HCT116 (cell line): ENCODE measurements at regions not wholly inside any gene's neighbourhood (a gene's known extent, or its start where the extent isn't known, plus 50 kb on each side); places are given as distances from the start of the nearest gene placed in this dataset.

Source experiments
- ATAC-seq: fragments of 200-7000 bp; cut with Tn5 transposase; 2 replicates; pipeline ENCODE4 v1.9.1; 2020; ENCODE audit warnings: mild to moderate bottlenecking, moderate library complexity
- BruUV-seq: library from RNA; stranded (reverse); fragments of 400-500 nt; replicated peaks from 2 replicates; lab custom pipeline; 2021; lab: Mats Ljungman, UMichigan
- CTCF ChIA-PET: fragments of 300-600 bp; sonication (Branson Sonifier 250); formaldehyde crosslinking; loops from one replicate; lab custom pipeline; 2021; ENCODE audit warnings: antibody characterized with exemption; lab: Charles Lee
- POLR2A ChIA-PET: fragments of 300-600, 350-600 bp; sonication (Branson Sonifier 250); formaldehyde crosslinking; loops from one replicate; lab custom pipeline; 2021; ENCODE audit warnings: antibody characterized with exemption; lab: Charles Lee
- RAD21 ChIA-PET, 2 experiments: fragments of 300-600 bp; sonication (Branson Sonifier 250); formaldehyde crosslinking; loops; one replicate each; lab custom pipeline; 2023; ENCODE audit warnings: low total read pairs in 2 of 2; ENCODE audit not compliant: uncharacterized antibody in 2 of 2, unreplicated experiment in 2 of 2, low non-redundant PET in 1 of 2; lab: Charles Lee
- DNase-seq: peaks from one replicate; pipeline ENCODE4 v3.0.0-alpha.2; 2010; ENCODE audit warnings: low read depth, low spot score
- H2AFZ ChIP-seq: fragments of 200-600 bp; shearing (Covaris generic), sonication (generic); 2 replicates; pipeline ENCODE4 v1.6.1; 2017; ENCODE audit warnings: low read depth, mixed run types, mixed read lengths, antibody characterized with exemption, low read length; ENCODE audit not compliant: poor library complexity, severe bottlenecking
- H3K27ac ChIP-seq: 2 replicates; pipeline ENCODE4 v1.5.1; 2012; ENCODE audit warnings: low read depth, low read length
- H3K27me3 ChIP-seq: fragments of 200-600 bp; sonication (generic); 2 replicates; pipeline ENCODE4 v1.6.1; 2016; ENCODE audit warnings: mixed run types, low read length, mixed read lengths; ENCODE audit not compliant: insufficient read depth
- H3K36me3 ChIP-seq, 2 experiments: fragments of 200-500 bp in 1 of 2; fragments of 200-600 bp in 1 of 2; sonication (Bioruptor generic) in 1 of 2; sonication (generic) in 1 of 2; 2 replicates each; pipeline versions ENCODE4 v1.5.1 to v1.6.1; 2014 to 2016; ENCODE audit warnings: low read length in 2 of 2, inconsistent platforms in 1 of 2, mixed read lengths in 1 of 2, mixed run types in 1 of 2; ENCODE audit not compliant: insufficient read depth in 2 of 2, control insufficient read depth in 1 of 2
- H3K4me1 ChIP-seq, 2 experiments: fragments of 200-600 bp in 1 of 2; sonication (generic) in 1 of 2; 2 replicates each; pipeline versions ENCODE4 v1.5.1 to v1.6.1; 2012 to 2017; ENCODE audit warnings: low read length in 2 of 2, inconsistent platforms in 1 of 2, mild to moderate bottlenecking in 1 of 2, mixed read lengths in 1 of 2, mixed run types in 1 of 2, moderate library complexity in 1 of 2; ENCODE audit not compliant: insufficient read depth in 2 of 2, control insufficient read depth in 1 of 2
- H3K4me2 ChIP-seq: fragments of 200-600 bp; sonication (generic); 2 replicates; pipeline ENCODE4 v1.6.1; 2017; ENCODE audit warnings: mixed run types, low read length, mixed read lengths
- H3K4me3 ChIP-seq, 2 experiments: fragments of 200-600 bp in 1 of 2; sonication (generic) in 1 of 2; replicated peaks in 1 of 2; 2 replicates each; pipeline ENCODE4 v1.5.1; 2011 to 2016; ENCODE audit warnings: low read length in 2 of 2, control low read depth in 1 of 2, low read depth in 1 of 2, mild to moderate bottlenecking in 1 of 2, mixed read lengths in 1 of 2, mixed run types in 1 of 2
- H3K79me2 ChIP-seq: fragments of 200-600 bp; sonication (generic); 2 replicates; pipeline ENCODE4 v1.6.1; 2017; ENCODE audit warnings: mild to moderate bottlenecking, mixed run types, low read length, moderate library complexity, mixed read lengths; ENCODE audit not compliant: insufficient read depth
- H3K9ac ChIP-seq: fragments of 200-600 bp; sonication (generic); 2 replicates; pipeline ENCODE4 v1.6.1; 2016; ENCODE audit warnings: low read length, mixed read lengths
- H3K9me2 ChIP-seq: fragments of 200-600 bp; sonication (generic), shearing (Covaris generic); 2 replicates; pipeline ENCODE4 v1.6.1; 2017; ENCODE audit warnings: mixed run types, mild to moderate bottlenecking, moderate library complexity; ENCODE audit not compliant: insufficient read depth
- H3K9me3 ChIP-seq, 2 experiments: fragments of 200-500 bp in 1 of 2; fragments of 200-600 bp in 1 of 2; sonication (Bioruptor generic) in 1 of 2; sonication (generic) in 1 of 2; 2 replicates each; pipeline ENCODE4 v1.6.1; 2014 to 2017; ENCODE audit warnings: low read length in 2 of 2, mixed read lengths in 2 of 2, inconsistent platforms in 1 of 2, low read depth in 1 of 2, mild to moderate bottlenecking in 1 of 2, mixed run types in 1 of 2, moderate library complexity in 1 of 2; ENCODE audit not compliant: control insufficient read depth in 1 of 2, insufficient read depth in 1 of 2
- H4K20me1 ChIP-seq: fragments of 200-600 bp; sonication (generic), shearing (Covaris generic); 2 replicates; pipeline ENCODE4 v1.6.1; 2017; ENCODE audit warnings: mixed run types, mild to moderate bottlenecking, moderate library complexity; ENCODE audit not compliant: insufficient read depth
- CBX3 ChIP-seq: IDR thresholded peaks from 2 replicates; pipeline ENCODE4 v1.6.1; 2012; ENCODE audit warnings: low read depth
- CEBPB ChIP-seq: IDR thresholded peaks from 2 replicates; pipeline ENCODE4 v1.6.1; 2012; ENCODE audit warnings: low read depth
- EGR1 ChIP-seq: IDR thresholded peaks from 2 replicates; pipeline ENCODE4 v1.6.1; 2012; ENCODE audit warnings: low read depth
- ELF1 ChIP-seq: IDR thresholded peaks from 2 replicates; pipeline ENCODE4 v1.6.1; 2012; ENCODE audit warnings: low read depth, borderline replicate concordance
- EZH2 ChIP-seq: fragments of 200-600 bp; sonication (generic); IDR thresholded peaks from 2 replicates; pipeline ENCODE4 v1.6.1; 2017; ENCODE audit warnings: antibody characterized with exemption, mixed run types
- FOSL1 ChIP-seq: IDR thresholded peaks from 2 replicates; pipeline ENCODE4 v1.6.1; 2012; ENCODE audit warnings: low read depth
- POLR2AphosphoS5 ChIP-seq: IDR thresholded peaks from 2 replicates; pipeline ENCODE4 v1.6.1; 2011; ENCODE audit warnings: mild to moderate bottlenecking, low read depth, low read length, moderate library complexity
- RAD21 ChIP-seq: IDR thresholded peaks from 2 replicates; pipeline ENCODE4 v1.6.1; 2012; ENCODE audit warnings: low read depth, mild to moderate bottlenecking
- SIN3A ChIP-seq: IDR thresholded peaks from 2 replicates; pipeline ENCODE4 v1.6.1; 2012; ENCODE audit warnings: low read depth
- SRF ChIP-seq: IDR thresholded peaks from 2 replicates; pipeline ENCODE4 v1.6.1; 2012; ENCODE audit warnings: low read depth
- YY1 ChIP-seq: IDR thresholded peaks from 2 replicates; pipeline ENCODE4 v1.6.1; 2011; ENCODE audit warnings: low read length, low read depth, moderate library complexity, mild to moderate bottlenecking; ENCODE audit not compliant: insufficient replicate concordance; ENCODE audit errors: extremely low read depth
- intact Hi-C: fragments of 100-400 bp; cut with micrococcal nuclease; formaldehyde crosslinking; loops from 2 replicates; pipeline ENCODE4 v1.10.0; 2022
- TF ChIP-seq, protein P1 (sequence below): IDR thresholded peaks from 2 replicates; pipeline ENCODE4 v1.6.1; 2012
- TF ChIP-seq, protein P2 (sequence below), 3 experiments: fragments of 200-600 bp in 1 of 3; sonication (generic) in 1 of 3; IDR thresholded peaks in 2 of 3; conservative IDR thresholded peaks in 1 of 3; 2 replicates each; pipeline ENCODE4 v1.5.1; 2012 to 2017; ENCODE audit warnings: low read depth in 2 of 3, low read length in 2 of 3, antibody characterized with exemption in 1 of 3, borderline replicate concordance in 1 of 3, control low read depth in 1 of 3, mild to moderate bottlenecking in 1 of 3, mixed read lengths in 1 of 3, mixed run types in 1 of 3, moderate library complexity in 1 of 3; ENCODE audit not compliant: insufficient read depth in 1 of 3
- TF ChIP-seq, protein P3 (sequence below): IDR thresholded peaks from 2 replicates; pipeline ENCODE4 v1.6.1; 2012

DNA sequence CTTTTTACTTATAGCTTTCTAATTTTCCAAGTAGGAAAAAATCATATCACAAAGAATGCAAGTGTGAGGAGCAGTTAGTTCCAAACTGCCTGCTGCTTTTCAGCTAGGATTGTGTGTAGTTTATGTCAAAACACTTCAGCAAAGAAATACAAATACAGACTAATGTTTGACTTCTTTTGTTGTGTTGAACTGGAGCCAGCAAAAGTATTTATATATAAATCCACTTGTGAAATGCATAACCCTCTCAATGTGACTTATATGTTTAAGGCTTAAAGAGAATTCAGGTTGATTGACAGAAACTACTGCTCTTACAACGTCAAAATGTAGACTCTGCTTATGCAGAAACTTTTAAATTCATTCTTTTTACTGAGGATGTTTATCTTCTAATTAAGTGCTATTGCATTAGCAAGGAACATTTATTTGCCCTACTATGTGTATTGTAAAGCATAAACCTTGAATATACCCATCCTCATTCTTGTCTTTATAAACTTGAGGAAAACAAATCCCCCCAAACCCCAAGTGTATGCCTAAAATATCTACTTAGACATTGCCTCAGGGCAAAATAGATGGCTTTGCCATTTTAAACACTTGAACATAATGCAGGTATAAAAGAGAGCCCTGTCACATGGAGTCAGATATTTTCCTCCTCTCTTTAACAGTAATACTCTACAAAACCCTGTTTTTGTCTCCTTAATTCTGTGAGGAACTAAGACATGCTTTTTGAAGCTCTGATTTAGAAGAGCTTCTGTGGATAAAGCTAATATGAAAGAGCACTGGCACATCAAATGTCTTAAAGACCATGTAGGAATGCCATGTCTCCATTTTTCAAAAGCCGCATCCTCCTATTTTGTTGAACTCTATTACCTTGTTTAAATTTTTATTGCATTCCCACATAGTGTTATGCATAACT, 302.8 kb upstream of the TBC1D5 start:
- no peaks in the 10 kb centered on the region for H3K9me2 ChIP-seq
- no peak for ATAC-seq
- no peak overlapping the region for H3K4me2 ChIP-seq
- CTCF ChIA-PET = no interaction called here
- no peak overlapping the region for H3K9ac ChIP-seq
- H3K79me2 ChIP-seq = no peaks in the 10 kb centered on the region
- H4K20me1 ChIP-seq = no peaks in the 10 kb centered on the region
- no peaks in the 10 kb centered on the region for H3K36me3 ChIP-seq
- H3K27me3 ChIP-seq = no peaks in the 10 kb centered on the region
- H3K4me1 ChIP-seq = no peaks in the 10 kb centered on the region
- no peak overlapping the region for H3K4me3 ChIP-seq
- no peak overlapping the region for H2AFZ ChIP-seq
- no peak for TF ChIP-seq RAD21
- TF ChIP-seq POLR2AphosphoS5 = no peak
- TF ChIP-seq CEBPB = no peak
- no peak for TF ChIP-seq ELF1
- no peak for TF ChIP-seq YY1
- TF ChIP-seq, protein P1, sequence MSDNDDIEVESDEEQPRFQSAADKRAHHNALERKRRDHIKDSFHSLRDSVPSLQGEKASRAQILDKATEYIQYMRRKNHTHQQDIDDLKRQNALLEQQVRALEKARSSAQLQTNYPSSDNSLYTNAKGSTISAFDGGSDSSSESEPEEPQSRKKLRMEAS = no peak
- no peak for TF ChIP-seq FOSL1
- no peak for TF ChIP-seq SRF
- no peak overlapping the region for H3K27ac ChIP-seq
- no peaks in the 10 kb centered on the region for H3K9me3 ChIP-seq
- no TSS peak for BruUV-seq
- RAD21 ChIA-PET = no interaction called here
- no peak for DNase-seq
- intact Hi-C loops = no loop called here
- POLR2A ChIA-PET = no interaction called here

GRCh38 chr3:18044191-18044590, 301.8 kb upstream of the TBC1D5 start:
- H3K9me3 ChIP-seq = no peaks in the 10 kb centered on the region
- RAD21 ChIA-PET = no interaction called here
- BruUV-seq = no TSS peak
- H3K27ac ChIP-seq = no peak overlapping the region
- H2AFZ ChIP-seq = no peak overlapping the region
- ATAC-seq (no peak), DNase-seq (no peak)
- no peaks in the 10 kb centered on the region for H4K20me1 ChIP-seq
- H3K9ac ChIP-seq = no peak overlapping the region
- no peaks in the 10 kb centered on the region for H3K79me2 ChIP-seq
- no peaks in the 10 kb centered on the region for H3K4me1 ChIP-seq
- intact Hi-C loops = no loop called here
- H3K4me3 ChIP-seq = no peak overlapping the region
- H3K4me2 ChIP-seq = no peak overlapping the region
- H3K27me3 ChIP-seq = no peaks in the 10 kb centered on the region
- no peaks in the 10 kb centered on the region for H3K36me3 ChIP-seq
- CTCF ChIA-PET = no interaction called here
- H3K9me2 ChIP-seq = no peaks in the 10 kb centered on the region
- POLR2A ChIA-PET = no interaction called here
- no peak for TF ChIP-seq SIN3A
- TF ChIP-seq ELF1 = no peak
- TF ChIP-seq, protein P2, sequence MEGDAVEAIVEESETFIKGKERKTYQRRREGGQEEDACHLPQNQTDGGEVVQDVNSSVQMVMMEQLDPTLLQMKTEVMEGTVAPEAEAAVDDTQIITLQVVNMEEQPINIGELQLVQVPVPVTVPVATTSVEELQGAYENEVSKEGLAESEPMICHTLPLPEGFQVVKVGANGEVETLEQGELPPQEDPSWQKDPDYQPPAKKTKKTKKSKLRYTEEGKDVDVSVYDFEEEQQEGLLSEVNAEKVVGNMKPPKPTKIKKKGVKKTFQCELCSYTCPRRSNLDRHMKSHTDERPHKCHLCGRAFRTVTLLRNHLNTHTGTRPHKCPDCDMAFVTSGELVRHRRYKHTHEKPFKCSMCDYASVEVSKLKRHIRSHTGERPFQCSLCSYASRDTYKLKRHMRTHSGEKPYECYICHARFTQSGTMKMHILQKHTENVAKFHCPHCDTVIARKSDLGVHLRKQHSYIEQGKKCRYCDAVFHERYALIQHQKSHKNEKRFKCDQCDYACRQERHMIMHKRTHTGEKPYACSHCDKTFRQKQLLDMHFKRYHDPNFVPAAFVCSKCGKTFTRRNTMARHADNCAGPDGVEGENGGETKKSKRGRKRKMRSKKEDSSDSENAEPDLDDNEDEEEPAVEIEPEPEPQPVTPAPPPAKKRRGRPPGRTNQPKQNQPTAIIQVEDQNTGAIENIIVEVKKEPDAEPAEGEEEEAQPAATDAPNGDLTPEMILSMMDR (IDR thresholded peaks at IDR 0.05 in 2 of 3, conservative IDR thresholded peaks at IDR 0.05 in 1 of 3; ENCODE audit: borderline replicate concordance in 1 of 3, insufficient read depth in 1 of 3, low read depth in 2 of 3, low read length in 2 of 3) = no peak
- TF ChIP-seq EGR1 = no peak
- TF ChIP-seq, protein P1 = no peak
- TF ChIP-seq CEBPB = no peak
- TF ChIP-seq, protein P3, sequence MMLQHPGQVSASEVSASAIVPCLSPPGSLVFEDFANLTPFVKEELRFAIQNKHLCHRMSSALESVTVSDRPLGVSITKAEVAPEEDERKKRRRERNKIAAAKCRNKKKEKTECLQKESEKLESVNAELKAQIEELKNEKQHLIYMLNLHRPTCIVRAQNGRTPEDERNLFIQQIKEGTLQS = no peak
- TF ChIP-seq RAD21 = no peak
- no peak for TF ChIP-seq EZH2
- no peak for TF ChIP-seq FOSL1
- no peak for TF ChIP-seq CBX3
- no peak for TF ChIP-seq POLR2AphosphoS5
